ENCODE measurements at regions not wholly inside any gene's neighbourhood (a gene's known extent, or its start where the extent isn't known, plus 50 kb on each side); places are given as distances from the start of the nearest gene placed in this dataset.

DNA sequence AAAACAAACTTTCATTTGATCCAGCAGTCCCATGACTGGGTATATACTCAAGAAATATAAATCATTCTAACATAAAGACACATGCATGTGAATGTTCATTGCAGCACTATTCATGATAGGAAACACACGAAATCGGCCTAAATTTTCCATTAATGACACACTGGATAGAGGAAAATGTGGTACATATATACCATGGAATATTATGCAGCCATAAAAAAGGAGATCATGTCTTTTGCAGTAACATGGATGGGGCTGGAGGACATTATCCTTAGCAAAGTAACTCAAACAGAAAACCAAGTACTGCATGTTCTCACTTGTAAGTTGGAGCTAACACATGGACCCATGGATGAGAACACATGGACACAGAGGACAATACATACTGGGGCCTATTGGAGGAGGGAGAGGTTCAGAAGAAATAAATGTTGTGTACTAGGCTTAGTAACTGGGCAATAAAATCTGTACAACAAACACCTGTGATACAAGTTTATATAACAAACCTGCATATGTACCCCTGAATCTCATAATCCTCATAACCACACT, 283.6 kb downstream of the LMO7 start:
- no peak for DNase-seq

DNA sequence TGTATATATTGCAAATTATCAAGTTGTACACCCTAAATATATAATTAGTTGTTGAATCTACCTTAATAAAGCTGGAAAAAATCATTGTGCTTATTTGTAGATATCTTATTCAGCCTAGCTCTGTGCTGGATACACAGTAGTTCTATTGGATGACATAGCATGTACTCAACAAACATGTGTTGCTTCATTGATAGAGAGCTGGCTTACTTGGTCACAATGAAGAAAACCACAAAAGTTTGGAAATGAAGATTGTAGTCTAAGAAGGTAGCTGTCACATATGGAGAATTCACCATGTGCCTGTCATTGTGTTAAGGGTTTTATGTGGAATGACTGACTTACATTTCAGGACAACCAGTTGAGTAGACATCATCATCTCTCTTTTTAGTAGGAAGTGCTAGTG, 278.9 kb downstream of the LMO7 start:
- DNase-seq = no peak

DNA sequence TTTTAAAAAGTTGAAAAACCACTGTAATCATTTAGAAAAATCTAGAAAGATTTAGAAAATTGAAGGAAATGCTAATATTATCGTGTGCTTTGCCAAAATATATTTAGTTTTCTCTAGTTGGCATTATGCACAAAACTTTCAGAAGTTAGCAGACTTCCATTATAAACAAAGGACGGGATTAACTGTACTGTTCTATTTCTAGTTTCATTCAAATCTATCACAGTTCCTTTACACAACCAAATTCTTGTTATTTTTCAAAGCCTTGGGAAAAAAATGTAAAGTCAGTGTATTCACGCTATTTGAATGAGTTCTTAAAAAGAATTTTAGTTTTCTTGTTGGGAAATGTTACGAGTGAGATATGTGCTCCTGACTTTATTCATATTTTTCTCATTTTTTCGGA, 277.8 kb downstream of the LMO7 start:
- DNase-seq = no peak

DNA sequence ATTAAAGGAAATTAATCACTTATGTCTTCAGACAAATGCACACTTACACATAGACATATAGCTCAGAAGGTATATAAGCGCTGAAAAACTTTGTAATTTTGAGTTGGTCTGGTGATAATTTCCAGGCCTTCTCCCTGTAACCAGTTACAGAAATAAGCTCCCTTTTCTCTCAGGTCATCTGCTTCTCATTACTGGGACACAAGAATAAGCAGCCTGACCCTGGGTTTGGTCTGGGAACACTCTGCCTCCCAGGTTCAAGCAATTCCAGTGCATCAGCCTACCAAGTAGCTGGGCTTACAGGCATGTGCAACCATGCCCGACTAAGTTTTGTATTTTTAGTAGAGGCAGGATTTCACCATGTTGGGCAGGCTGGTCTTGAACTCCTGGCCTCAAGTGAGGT, 274.5 kb downstream of the LMO7 start:
- DNase-seq = no peak

Measured in NCI-H1930 (cell line).